Type B pancreatic cell (in vitro differentiated cells): ENCODE measurements at regions not wholly inside any gene's neighbourhood (a gene's known extent, or its start where the extent isn't known, plus 50 kb on each side); places are given as distances from the start of the nearest gene placed in this dataset.

Source experiments
- DNase-seq: peaks from one replicate; pipeline ENCODE4 v3.0.0; 2021; ENCODE audit warnings: mixed read lengths; ENCODE audit not compliant: unreplicated experiment; ENCODE audit errors: extremely low spot score
- H3K27ac Mint-ChIP-seq: 2 replicates; pipeline ENCODE4 v1.8.0; 2021; ENCODE audit warnings: mild to moderate bottlenecking, mixed read lengths
- H3K27me3 Mint-ChIP-seq: 2 replicates; pipeline ENCODE4 v1.8.0; 2021; ENCODE audit warnings: mixed read lengths
- H3K36me3 Mint-ChIP-seq: 2 replicates; pipeline ENCODE4 v1.8.0; 2021; ENCODE audit warnings: mixed read lengths
- H3K4me1 Mint-ChIP-seq: one replicate; pipeline ENCODE4 v1.8.0; 2021; ENCODE audit warnings: mixed read lengths; ENCODE audit not compliant: unreplicated experiment
- H3K4me3 Mint-ChIP-seq: 2 replicates; pipeline ENCODE4 v1.8.0; 2021; ENCODE audit warnings: mild to moderate bottlenecking, mixed read lengths
- H3K9me3 Mint-ChIP-seq: 2 replicates; pipeline ENCODE4 v1.8.0; 2021; ENCODE audit warnings: mixed read lengths
- CTCF ChIP-seq: fragments of 200-600 bp; sonication (generic); conservative IDR thresholded peaks from 2 replicates; pipeline ENCODE4 v1.5.0; 2021; ENCODE audit warnings: antibody characterized with exemption, mild to moderate bottlenecking

GRCh38 chr10:86603256-86603655 is 51.1 kb upstream of the OPN4 start:
- Mint-ChIP-seq H3K4me1 (peaks cover 15% of the 10 kb centered on the region), H3K27me3 (no peaks in the 10 kb centered on the region), H3K9me3 (peaks cover 4% of the 10 kb centered on the region), H3K36me3 (no peaks in the 10 kb centered on the region), H3K4me3 (no peak overlapping the region), H3K27ac (no peak overlapping the region)
- DNase-seq = no peak
- no peak for TF ChIP-seq CTCF
